ENCODE measurements at regions not wholly inside any gene's neighbourhood (a gene's known extent, or its start where the extent isn't known, plus 50 kb on each side); places are given as distances from the start of the nearest gene placed in this dataset.
"Not testable (repeated sequence)": the region's sequence is repeated elsewhere in the genome, so short reads cannot be mapped to it uniquely, and the experiment has no call there.

DNA sequence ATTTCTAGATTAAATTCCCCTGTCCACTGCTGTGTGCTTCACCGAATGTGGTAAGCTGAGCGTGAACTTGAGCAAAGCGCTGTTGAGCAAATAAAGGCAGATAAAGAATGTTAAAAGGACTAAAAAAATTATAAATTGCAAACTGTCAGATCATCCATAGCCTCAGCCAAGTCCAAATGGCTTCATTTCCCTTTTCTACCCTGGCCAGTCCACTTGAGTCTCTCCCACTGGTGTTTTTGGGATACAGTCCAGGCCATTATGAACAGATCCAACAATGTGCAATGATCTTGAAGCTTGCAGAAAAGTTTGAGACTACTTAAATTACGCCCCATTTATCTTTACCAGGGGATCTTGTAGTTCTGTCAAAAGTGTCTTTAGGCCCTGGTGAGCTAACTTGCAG, 254.6 kb upstream of the PIK3C3 start:
- intact Hi-C loops (cut with micrococcal nuclease) = no loop called here

DNA sequence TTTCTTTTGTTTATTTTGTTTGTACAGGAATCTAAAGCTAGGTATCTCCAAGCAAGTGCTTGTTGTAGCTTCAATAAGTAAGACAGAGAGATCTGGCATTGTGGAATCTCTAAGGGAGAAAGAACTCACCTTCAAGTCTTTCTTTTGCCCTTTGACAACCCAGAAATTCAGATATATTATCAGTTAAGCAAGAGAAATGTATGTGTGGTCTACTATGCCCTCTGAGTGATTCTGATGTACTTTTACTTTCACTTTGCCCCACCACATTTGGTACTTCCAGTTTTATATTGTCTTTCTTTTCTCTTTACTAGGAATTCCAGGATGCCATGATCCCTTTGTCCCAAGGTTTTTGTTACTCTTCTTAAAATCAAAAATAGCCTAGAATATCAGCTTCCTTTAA, 259.6 kb upstream of the PIK3C3 start:
- intact Hi-C loops (cut with micrococcal nuclease) = no loop called here

GRCh38 chr18:41693008-41693407, 262.0 kb upstream of the PIK3C3 start:
- intact Hi-C loops (cut with micrococcal nuclease) = no loop called here

GRCh38 chr18:41690332-41691127, 264.5 kb upstream of the PIK3C3 start:
- intact Hi-C loops (cut with micrococcal nuclease) = no loop called here

GRCh38 chr18:41687138-41687537, 267.9 kb upstream of the PIK3C3 start:
- intact Hi-C loops (cut with micrococcal nuclease) = no loop called here

DNA sequence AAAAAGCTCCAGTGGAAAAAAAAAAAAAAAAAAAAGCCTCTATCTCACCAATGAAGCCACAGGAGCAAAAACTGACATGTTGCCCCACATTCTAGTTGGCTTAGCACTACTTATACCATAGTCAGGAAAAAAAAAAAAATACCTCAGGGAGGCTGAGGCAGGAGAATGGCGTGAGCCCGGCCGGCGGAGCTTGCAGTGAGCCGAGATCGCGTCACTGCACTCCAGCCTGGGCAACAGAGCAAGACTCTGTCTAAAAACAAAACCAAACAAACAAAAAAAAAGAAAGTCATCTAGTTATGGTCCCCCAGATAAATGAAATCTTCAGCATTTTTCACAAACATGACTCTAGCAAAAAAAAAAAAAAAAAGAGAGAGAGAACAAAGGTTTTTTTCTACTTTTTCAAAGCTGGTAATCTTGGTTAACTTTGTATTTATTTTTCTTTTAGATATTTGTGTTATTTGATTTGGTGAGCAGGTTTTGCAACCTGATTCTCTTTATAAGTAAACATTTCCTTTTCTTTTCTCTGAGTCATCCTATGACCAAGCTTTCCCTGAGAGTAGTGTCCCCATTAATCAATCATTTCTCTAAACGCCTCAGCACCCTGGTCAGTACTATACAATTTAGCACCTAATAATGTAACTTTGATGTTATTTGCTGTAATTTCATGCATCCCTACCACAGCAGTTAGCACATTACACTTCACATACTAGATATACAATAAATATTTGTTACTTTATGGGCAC, 273.7 kb upstream of the PIK3C3 start:
- intact Hi-C loops (cut with micrococcal nuclease) = no loop called here

GRCh38 chr18:41674506-41674905, 280.5 kb upstream of the PIK3C3 start:
- intact Hi-C loops (cut with micrococcal nuclease) = no loop called here

DNA sequence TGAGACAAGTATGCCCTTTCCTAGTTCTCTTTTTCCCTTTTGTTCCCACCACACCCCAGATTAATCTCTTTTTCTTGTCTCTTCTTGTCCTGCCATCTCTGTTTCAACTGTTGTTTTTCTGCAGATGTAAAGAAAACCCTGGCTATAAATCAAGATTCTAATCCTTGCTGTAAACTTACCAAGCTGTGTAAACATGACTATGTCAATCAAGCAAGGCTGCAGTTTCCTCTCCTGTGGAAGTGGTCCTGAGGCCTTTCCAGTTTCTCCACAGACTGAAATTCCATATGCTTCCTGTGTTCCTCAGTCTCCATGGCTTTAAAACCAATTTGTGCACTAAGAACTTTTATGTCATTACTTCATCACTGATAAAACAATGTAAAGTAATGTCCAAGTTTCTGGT, 288.8 kb upstream of the PIK3C3 start:
- intact Hi-C loops (cut with micrococcal nuclease) = no loop called here

GRCh38 chr18:41665210-41665609, 289.8 kb upstream of the PIK3C3 start:
- intact Hi-C loops (cut with micrococcal nuclease) = no loop called here

GRCh38 chr18:41660654-41661053, 294.4 kb upstream of the PIK3C3 start:
- intact Hi-C loops (cut with micrococcal nuclease) = no loop called here

DNA sequence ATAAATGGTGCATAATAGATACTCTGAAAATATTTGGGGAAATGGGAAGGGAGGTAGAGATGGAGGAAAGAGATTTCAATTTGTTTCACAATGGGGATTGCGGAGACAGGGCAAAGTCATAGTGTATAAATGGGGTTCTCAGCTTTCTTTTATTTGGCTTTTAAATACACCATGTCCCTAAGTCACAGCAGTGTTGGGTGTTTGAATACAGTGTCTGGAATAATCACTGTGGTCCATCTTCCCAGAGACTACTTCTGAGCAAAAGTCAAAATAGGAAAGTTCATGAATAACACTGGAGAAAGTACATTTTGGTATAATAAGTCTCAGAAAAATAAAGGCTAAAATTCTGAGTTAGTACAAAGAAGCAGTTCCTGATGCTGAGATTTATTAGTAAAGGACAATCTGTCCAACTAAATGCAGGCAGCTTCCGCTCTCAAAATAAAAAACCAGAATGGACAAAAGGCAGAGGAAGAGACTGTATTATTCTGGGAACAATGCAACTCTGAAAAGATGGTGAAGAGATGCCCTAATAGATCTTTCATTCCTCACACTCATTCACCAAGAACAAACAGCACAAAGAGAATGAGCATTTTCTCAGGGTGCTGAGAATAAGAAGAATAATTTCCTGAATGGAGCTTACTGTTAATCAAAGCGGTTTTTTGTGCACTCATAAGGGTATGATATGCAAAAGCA, 295.4 kb upstream of the PIK3C3 start:
- intact Hi-C loops (cut with micrococcal nuclease) = no loop called here

DNA sequence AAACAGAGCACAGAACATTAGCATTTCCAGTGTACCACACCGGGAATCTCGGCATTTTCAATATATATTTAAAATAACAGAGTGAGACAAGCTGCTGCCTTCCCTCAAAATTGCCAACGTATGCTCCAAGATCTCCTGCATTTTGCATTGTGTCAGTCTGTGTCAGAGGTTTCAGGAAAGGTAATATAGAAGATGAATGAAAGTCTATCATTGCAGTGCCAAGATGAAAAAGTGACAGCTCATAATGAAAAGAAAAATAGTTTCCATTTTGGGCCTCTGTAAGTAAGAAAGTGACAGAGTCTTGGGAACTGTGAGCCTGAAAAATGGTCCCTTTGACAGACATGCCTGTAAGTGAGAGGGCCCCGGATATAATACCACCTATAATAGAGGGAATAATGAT, 297.8 kb upstream of the PIK3C3 start:
- intact Hi-C loops (cut with micrococcal nuclease) = no loop called here

GRCh38 chr18:41655074-41655473, 300.0 kb upstream of the PIK3C3 start:
- intact Hi-C loops (cut with micrococcal nuclease) = no loop called here

GRCh38 chr18:41647914-41648313, 307.1 kb upstream of the PIK3C3 start:
- intact Hi-C loops (cut with micrococcal nuclease) = no loop called here

DNA sequence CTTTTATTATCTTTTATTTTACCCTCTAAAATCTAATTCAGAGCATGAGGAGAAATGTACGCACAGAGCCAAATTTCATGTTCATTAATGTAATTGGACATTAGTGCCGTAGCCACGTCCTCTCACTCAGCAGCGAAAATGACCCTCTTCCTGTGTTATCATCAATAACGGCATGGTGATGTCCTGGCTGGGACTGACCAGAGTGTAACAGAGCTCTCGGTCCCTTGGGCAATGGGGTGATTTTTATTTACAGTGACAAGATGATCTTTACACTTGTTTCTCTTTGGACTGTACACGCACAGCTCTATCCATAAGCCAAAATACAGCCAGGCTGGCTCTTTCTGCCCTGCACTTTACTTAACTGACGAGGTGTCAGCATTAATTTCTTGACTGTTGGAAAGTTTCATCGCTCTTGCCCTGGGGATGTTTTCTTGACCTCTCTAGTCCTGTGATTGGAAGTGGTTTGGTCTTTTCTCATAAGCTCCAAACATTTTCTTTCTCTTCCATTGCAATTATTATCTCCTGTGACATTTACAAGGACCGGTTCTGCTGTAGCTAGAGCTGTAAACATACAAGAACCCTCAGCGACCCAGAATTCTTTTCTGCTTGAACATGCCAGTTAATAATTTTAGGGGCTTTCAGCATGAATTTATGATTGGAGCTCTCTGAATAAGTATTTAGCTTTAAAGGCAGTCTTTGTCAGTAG, 308.0 kb upstream of the PIK3C3 start:
- intact Hi-C loops (cut with micrococcal nuclease) = no loop called here

DNA sequence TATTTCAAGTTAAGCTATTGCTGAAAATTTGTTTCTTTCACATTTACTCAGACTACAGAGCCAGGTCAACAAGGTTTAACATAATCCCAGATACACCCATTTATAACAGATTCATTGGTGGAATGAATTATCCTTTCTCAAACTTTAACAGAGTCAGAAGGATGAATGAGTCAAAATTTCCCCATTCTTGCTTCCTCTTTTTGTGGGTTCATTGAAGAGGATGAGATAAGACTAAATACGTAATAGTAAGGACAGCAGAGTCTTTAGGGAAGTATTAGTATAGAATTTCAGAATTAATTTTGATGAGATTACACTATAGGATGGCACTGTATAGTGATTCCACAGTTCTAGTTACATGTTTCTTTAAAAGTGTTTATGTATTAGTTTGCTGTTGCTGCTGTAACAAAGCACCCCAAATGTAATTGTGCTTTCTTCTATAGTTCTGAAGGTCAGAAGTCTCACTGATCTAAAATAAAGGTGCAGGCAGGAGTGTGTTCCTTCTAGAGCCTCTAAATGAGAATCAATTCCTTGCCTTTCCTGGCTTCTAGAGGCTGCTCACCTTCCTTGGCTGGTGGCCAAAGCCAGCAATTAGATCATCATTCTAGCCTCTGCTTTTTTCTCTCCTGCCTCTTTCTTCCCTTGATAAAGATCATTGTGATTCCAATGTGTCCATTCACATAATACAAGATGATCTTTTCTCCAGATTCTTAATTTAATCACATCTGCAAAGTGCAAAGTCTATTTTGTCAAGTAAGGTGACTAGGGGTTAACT, 309.3 kb upstream of the PIK3C3 start:
- intact Hi-C loops (cut with micrococcal nuclease) = no loop called here

DNA sequence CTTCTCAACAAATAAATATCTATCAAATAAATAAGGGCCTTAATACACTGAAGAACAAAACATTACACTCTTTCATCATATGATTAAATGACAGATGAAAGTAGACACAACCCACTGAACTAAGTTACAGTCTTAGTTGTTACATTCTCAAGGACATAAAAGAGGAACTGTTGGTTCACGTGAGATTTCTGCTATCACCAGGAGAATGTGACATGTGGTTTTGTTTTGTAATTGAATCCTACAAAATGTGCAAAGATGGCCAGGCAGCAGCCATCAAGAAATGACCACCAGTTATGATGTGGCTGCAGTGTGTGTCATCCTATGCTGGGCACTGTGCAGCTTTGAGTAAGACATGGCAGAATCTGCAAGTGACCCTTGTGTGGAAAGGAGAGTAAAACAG, 310.6 kb upstream of the PIK3C3 start:
- intact Hi-C loops (cut with micrococcal nuclease) = no loop called here

GRCh38 chr18:41643427-41643826, 311.6 kb upstream of the PIK3C3 start:
- intact Hi-C loops (cut with micrococcal nuclease) = no loop called here

DNA sequence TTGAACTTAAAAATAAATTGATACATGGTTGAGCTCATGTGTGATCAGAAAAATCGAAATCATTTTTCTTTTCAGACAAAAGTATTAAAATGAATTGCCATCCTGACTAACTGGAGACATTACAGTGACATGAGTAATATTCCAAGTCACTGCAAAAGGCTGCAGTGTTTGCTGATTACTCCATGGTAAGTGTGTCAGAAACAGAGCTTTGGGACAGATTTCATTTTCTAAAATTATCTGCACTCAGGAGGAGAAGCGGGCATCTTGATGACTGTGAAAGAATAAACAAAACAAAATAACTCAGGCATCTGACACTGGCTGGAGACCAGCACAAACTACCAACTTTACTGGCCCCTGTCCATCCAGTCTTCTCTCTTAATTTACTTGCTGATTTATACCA, 312.3 kb upstream of the PIK3C3 start:
- intact Hi-C loops (cut with micrococcal nuclease) = no loop called here

DNA sequence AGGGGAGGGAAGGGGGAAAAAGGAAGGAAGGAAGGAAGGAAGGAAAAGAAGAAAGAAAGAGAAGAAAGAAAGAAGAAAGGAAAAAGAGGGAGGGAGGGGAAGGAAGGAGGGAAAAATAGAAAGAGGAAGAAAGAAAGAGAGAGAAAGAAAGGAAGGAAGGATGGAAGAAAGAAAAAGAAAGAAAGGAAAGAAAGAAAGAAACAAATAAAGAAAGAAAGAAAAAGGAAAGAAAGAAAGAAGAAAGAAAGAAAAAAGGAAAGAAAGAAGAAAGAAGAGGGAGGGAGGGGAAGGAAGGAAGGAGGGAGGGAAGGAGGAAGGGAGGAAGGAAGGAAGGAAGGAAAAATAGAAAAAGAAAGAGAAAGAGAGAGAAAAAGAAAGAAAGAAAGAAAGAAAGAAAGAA, 315.8 kb upstream of the PIK3C3 start:
- intact Hi-C loops (cut with micrococcal nuclease) = no loop called here

DNA sequence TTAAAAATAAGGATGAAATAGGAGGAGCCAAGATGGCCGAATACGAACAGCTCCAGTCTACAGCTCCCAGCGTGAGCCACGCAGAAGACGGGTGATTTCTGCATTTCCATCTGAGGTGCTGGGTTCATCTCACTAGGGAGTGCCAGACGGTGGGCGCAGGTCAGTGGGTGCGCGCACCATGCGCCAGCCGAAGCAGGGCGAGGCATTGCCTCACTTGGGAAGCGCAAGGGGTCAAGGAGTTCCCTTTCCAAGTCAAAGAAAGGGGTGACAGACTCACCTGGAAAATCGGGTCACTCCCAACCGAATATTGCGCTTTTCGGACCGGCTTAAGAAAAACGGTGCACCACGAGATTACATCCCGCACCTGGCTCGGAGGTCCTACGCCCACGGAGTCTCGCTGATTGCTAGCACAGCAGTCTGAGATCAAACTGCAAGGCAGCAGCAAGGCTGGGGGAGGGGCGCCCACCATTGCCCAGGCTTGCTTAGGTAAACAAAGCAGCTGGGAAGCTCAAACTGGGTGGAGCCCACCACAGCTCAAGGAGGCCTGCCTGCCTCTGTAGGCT, 323.2 kb upstream of the PIK3C3 start:
- intact Hi-C loops (cut with micrococcal nuclease) = not testable (repeated sequence)
